Heart right ventricle (tissue), 16 donors: ENCODE measurements at regions not wholly inside any gene's neighbourhood (a gene's known extent, or its start where the extent isn't known, plus 50 kb on each side); places are given as distances from the start of the nearest gene placed in this dataset.
A peak's percentile ranks its signal among the peaks of the same experiment; 100 is the strongest.

Experiments
- ATAC-seq, 8 donors: fragments of 200-7000 bp; cut with Tn5 transposase; one replicate each; pipeline ENCODE4 v1.9.1; 2020; ENCODE audit warnings: mild to moderate bottlenecking in 8 of 8, moderate library complexity in 8 of 8, moderate number of reproducible peaks in 1 of 8
- DNase-seq, 2 donors: peaks; one replicate each; pipeline ENCODE4 v3.0.0-alpha.2; 2020
- H3K27ac ChIP-seq, 10 donors: fragments of 200-600 bp; sonication (generic) in 2 of 10; one replicate each; pipeline versions ENCODE4 v1.5.0 to v1.8.0; 2020 to 2022; ENCODE audit warnings: mild to moderate bottlenecking in 3 of 10
- H3K27me3 ChIP-seq, 7 donors: fragments of 200-600 bp; one replicate each; pipeline ENCODE4 v1.8.0; 2021 to 2022; ENCODE audit warnings: mild to moderate bottlenecking in 2 of 7
- H3K36me3 ChIP-seq, 9 donors: fragments of 200-600 bp; sonication (generic) in 1 of 9; one replicate each; pipeline versions ENCODE4 v1.5.0 to v1.8.0; 2020 to 2022; ENCODE audit warnings: mild to moderate bottlenecking in 2 of 9
- H3K4me1 ChIP-seq, 9 donors: fragments of 200-600 bp; sonication (generic) in 1 of 9; one replicate each; pipeline versions ENCODE4 v1.5.0 to v1.8.0; 2020 to 2022; ENCODE audit warnings: mild to moderate bottlenecking in 4 of 9
- H3K4me3 ChIP-seq, 10 donors: fragments of 200-600 bp; sonication (generic) in 2 of 10; one replicate each; pipeline versions ENCODE4 v1.5.0 to v1.8.0; 2020 to 2022; ENCODE audit warnings: mild to moderate bottlenecking in 7 of 10, moderate library complexity in 2 of 10
- H3K9me3 ChIP-seq, 11 donors: fragments of 200-600 bp in 10 of 11; sonication (generic) in 2 of 11; one replicate each; pipeline versions ENCODE4 v1.5.0 to v1.8.0; 2013 to 2022; ENCODE audit warnings: mild to moderate bottlenecking in 2 of 11, control low read depth in 1 of 11, moderate library complexity in 1 of 11
- CTCF ChIP-seq, 9 donors: fragments of 200-600 bp; sonication (generic) in 2 of 9; IDR thresholded peaks; one replicate each; pipeline versions ENCODE4 v1.5.0 to v1.8.0; 2021 to 2022; ENCODE audit warnings: antibody characterized with exemption in 9 of 9, mild to moderate bottlenecking in 5 of 9, moderate library complexity in 1 of 9
- WGBS, 2 donors: extraction: QIAGEN DNeasy Blood & Tissue Kit; methylation state at CpG; one replicate each; pipeline ENCODE4 v1.1.7; 2013; ENCODE audit warnings: inconsistent platforms in 1 of 2; 5-methylcytosine and 5-hydroxymethylcytosine counted together
- intact Hi-C, 10 donors: fragments of 100-400 bp; cut with DNase I; formaldehyde crosslinking; loops; one replicate each; pipeline versions ENCODE4 v1.11.1 to v1.14.2; 2022
- donor health status: Arrhythmogenic right ventricular cardiomyopathy.
- donor health status: ischemic (EF 13 %, LVEDD 7.1; RV severe dilation, severe dysfunction).
- donor health status: healthy with polysubstance abuse.
- donor health status: DM: no; HTN: yes; CAD: no.
- donor health status: DM: no; HTN: no; CAD: no.
- donor health status: ischemic (EF 25% LVEDD 6.9; RV normal size, moderate dysfunction).
- donor health status: ischemic (EF 25% LVEDD 5.7; RV mildly dilated, moderate dysfunction).
- donor health status: healthy.
- donor health status: DM: yes; HTN: yes; CAD: no.
- donor health status: Ischemic cardiomyopathy.
- donor health status: ischemic (EF 35%, LVEDD 5.7; RV mildly dilated, moderate dysfunction).
- donor health status: nonischemic (EF 11% LVEDD 7.7; RV severe dilation, severe dysfunction).
- donor health status: DM: yes; HTN: yes; CAD: no.
- donor health status: PGD.
- donor health status: ischemic (EF 29% LVEDD 5.4; RV normal size, mild dysfunction).
- donor health status: nonischemic (EF 23%, LVEDD 6.1; RV moderate dilation, normal function).

- Histone ChIP-seq H3K27me3 (no peaks in the 10 kb centered on the region), H3K4me1 (peaks cover 0 to 4% (median 0%) of the 10 kb centered on the region in 9 donors), H3K27ac (no peak overlapping the region), H3K36me3 (no peaks in the 10 kb centered on the region), H3K9me3 (no peaks in the 10 kb centered on the region), H3K4me3 (no peak overlapping the region)
- peak in 1 of 8 donors; percentile 6 for ATAC-seq
- no peak for TF ChIP-seq CTCF (IDR thresholded peaks at IDR 0.05)
- intact Hi-C loops = loop anchor here in 1 of 10 donors (10.0 kb wide), 1 partner anchor 256 kb away; no protein-coding TSS in a partner anchor
- WGBS, 2 donors = 72 to 87% methylated on average over 4 of the region's 4 CpGs
- DNase-seq = no peak
Observed at GRCh38 chr7:18320422-18320821, 175.1 kb upstream of the HDAC9 start.

GRCh38 chr7:18320971-18321567 is 174.5 kb upstream of the HDAC9 start:
- WGBS, 2 donors = 80 to 94% methylated on average over 2 of the region's 2 CpGs
- Histone ChIP-seq H3K27me3 (no peaks in the 10 kb centered on the region), H3K27ac (no peak overlapping the region), H3K4me1 (peaks cover 0 to 1% (median 0%) of the 10 kb centered on the region in 9 donors), H3K4me3 (no peak overlapping the region), H3K36me3 (no peaks in the 10 kb centered on the region), H3K9me3 (no peaks in the 10 kb centered on the region)
- TF ChIP-seq CTCF (IDR thresholded peaks at IDR 0.05) = peak; percentile 19 to 65 (median 50)
- DNase-seq = no peak
- intact Hi-C loops = loop anchor here in 1 of 10 donors (10.0 kb wide), 1 partner anchor 256 kb away; no protein-coding TSS in a partner anchor
- ATAC-seq = no peak

- Histone ChIP-seq H3K27ac (peak overlapping the region in 4 of 10 donors; percentile 4 to 15 (median 9)), H3K9me3 (no peaks in the 10 kb centered on the region), H3K36me3 (no peaks in the 10 kb centered on the region), H3K4me3 (no peak overlapping the region), H3K4me1 (peaks cover 0 to 20% (median 4%) of the 10 kb centered on the region in 9 donors), H3K27me3 (no peaks in the 10 kb centered on the region)
- no peak for TF ChIP-seq CTCF (IDR thresholded peaks at IDR 0.05)
- intact Hi-C loops = loop anchor here in 2 of 10 donors (10.0 kb wide), 2 partner anchors 116 to 1166 kb away; no protein-coding TSS in a partner anchor
- no peak for DNase-seq
- peak in 1 of 8 donors; percentile 39 for ATAC-seq
Observed at GRCh38 chr7:18330548-18330947, 165.0 kb upstream of the HDAC9 start.

GRCh38 chr7:18336626-18337025 is 158.9 kb upstream of the HDAC9 start:
- Histone ChIP-seq H3K4me1 (peaks cover 0 to 28% (median 0%) of the 10 kb centered on the region in 9 donors), H3K9me3 (peaks cover 0 to 18% (median 0%) of the 10 kb centered on the region in 11 donors), H3K36me3 (no peaks in the 10 kb centered on the region), H3K27ac (no peak overlapping the region), H3K4me3 (no peak overlapping the region), H3K27me3 (no peaks in the 10 kb centered on the region)
- no peak for TF ChIP-seq CTCF (IDR thresholded peaks at IDR 0.05)
- WGBS, 2 donors = 78 to 81% methylated on average over 2 of the region's 2 CpGs
- no peak for DNase-seq
- no peak for ATAC-seq
- intact Hi-C loops = loop anchor here in 2 of 10 donors (10.0 kb wide), 2 partner anchors 122 to 1172 kb away; no protein-coding TSS in a partner anchor
